BLaER1 (cell line): ENCODE measurements at regions not wholly inside any gene's neighbourhood (a gene's known extent, or its start where the extent isn't known, plus 50 kb on each side); places are given as distances from the start of the nearest gene placed in this dataset.
A peak's percentile ranks its signal among the peaks of the same experiment; 100 is the strongest.
"Not testable (repeated sequence)": the region's sequence is repeated elsewhere in the genome, so short reads cannot be mapped to it uniquely, and the experiment has no call there.

Experiments
- H3K27ac ChIP-seq: shearing (Covaris generic); formaldehyde crosslinking; 2 replicates; pipeline ENCODE4 v1.8.1; 2022
- H3K27me3 ChIP-seq: shearing (Covaris generic); formaldehyde crosslinking; 2 replicates; pipeline ENCODE4 v1.8.1; 2022
- H3K36me3 ChIP-seq: shearing (Covaris generic); formaldehyde crosslinking; 2 replicates; pipeline ENCODE4 v1.8.1; 2022
- H3K4me1 ChIP-seq: shearing (Covaris generic); formaldehyde crosslinking; 2 replicates; pipeline ENCODE4 v1.8.1; 2022
- H3K4me2 ChIP-seq: shearing (Covaris generic); formaldehyde crosslinking; 2 replicates; pipeline ENCODE4 v1.8.1; 2022
- H3K4me3 ChIP-seq: shearing (Covaris generic); formaldehyde crosslinking; 2 replicates; pipeline ENCODE4 v1.8.1; 2022
- H3K9ac ChIP-seq: shearing (Covaris generic); formaldehyde crosslinking; 2 replicates; pipeline ENCODE4 v1.8.1; 2022
- H3K9me3 ChIP-seq: shearing (Covaris generic); formaldehyde crosslinking; 2 replicates; pipeline ENCODE4 v1.8.1; 2022
- H4K20me1 ChIP-seq: shearing (Covaris generic); formaldehyde crosslinking; 2 replicates; pipeline ENCODE4 v1.8.1; 2022
- Cebpa-rat ChIP-seq: shearing (Covaris generic); IDR thresholded peaks from 2 replicates; pipeline ENCODE4 v1.8.1; 2022

DNA sequence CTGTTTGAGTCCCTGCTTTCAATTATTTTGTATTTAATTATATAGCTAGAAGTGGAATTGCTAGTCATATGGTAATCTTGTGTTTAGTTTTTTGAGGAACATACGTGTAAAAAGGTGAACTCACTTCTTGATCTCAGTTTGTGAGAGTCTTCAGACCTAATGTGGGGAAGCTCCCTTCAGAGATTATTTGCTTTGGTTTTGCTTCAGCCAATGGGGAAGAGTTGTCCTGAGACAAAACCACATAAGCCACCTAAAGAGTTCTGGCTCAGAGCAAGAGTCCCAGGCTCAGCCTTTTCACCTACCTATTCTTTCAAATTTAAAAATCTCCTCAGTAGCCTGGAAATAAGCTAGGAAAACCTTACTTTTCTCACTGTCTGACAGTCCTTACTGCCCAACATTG is 138.4 kb downstream of the UCK2 start:
- Histone ChIP-seq H3K9me3 (no peaks in the 10 kb centered on the region), H3K9ac (no peak overlapping the region), H3K4me1 (no peaks in the 10 kb centered on the region), H3K27me3 (no peaks in the 10 kb centered on the region), H4K20me1 (no peaks in the 10 kb centered on the region), H3K36me3 (no peaks in the 10 kb centered on the region), H3K27ac (no peak overlapping the region), H3K4me3 (no peak overlapping the region), H3K4me2 (no peak overlapping the region)
- no peak for TF ChIP-seq Cebpa-rat

DNA sequence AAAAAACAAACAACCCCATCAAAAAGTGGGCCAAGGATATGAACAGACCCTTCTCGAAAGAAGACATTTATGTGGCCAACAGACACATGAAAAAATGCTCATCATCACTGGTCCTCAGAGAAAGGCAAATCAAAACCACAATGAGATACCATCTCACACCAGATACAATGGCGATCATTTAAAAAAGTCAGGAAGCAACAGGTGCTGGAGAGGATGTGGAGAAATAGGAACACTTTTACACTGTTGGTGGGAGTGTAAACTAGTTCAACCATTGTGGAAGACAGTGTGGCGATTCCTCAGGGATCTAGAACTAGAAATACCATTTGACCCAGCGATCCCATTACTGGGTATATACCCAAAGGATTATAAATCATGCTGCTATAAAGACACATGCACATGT is 142.0 kb downstream of the UCK2 start:
- H3K4me3 ChIP-seq, H3K9ac ChIP-seq, H3K27ac ChIP-seq, H4K20me1 ChIP-seq, H3K9me3 ChIP-seq, H3K4me2 ChIP-seq, H3K4me1 ChIP-seq, H3K27me3 ChIP-seq, H3K36me3 ChIP-seq: not testable (repeated sequence)

DNA sequence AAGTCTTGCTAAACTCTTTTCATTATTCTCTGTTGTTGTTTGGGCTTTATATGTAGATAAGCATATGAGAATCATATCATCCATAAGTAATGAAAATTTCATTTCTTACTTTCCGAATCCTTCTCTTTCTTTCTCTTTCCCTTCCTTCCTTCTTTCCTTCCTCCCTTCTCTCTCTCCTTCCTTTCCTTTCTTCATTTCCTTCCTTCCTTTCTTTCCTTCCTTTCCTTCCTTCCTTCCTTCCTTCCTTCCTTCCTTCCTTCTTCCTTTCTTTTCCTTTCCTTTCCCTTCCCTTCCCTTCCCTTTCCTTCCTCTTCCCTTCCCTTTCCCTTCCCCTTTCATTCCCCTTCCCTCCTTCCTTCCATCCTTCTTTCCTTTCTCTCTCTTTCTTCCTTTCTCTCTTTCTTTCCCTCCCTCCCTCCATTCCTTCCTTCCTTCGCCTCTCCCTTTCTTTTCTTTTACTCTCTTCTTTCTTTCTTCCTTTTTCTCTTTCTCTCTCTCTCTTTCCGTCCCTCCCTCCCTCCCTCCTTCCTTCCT is 147.3 kb downstream of the UCK2 start:
- no peak overlapping the region for H3K4me3 ChIP-seq
- H3K9ac ChIP-seq = no peak overlapping the region
- no peaks in the 10 kb centered on the region for H4K20me1 ChIP-seq
- no peaks in the 10 kb centered on the region for H3K36me3 ChIP-seq
- no peak for TF ChIP-seq Cebpa-rat
- no peaks in the 10 kb centered on the region for H3K27me3 ChIP-seq
- H3K4me1 ChIP-seq = no peaks in the 10 kb centered on the region
- H3K9me3 ChIP-seq = 0 out of 2 replicates have a peak, but pooled peaks cover 4% of the 10 kb centered on the region
- no peak overlapping the region for H3K27ac ChIP-seq
- H3K4me2 ChIP-seq = no peak overlapping the region

DNA sequence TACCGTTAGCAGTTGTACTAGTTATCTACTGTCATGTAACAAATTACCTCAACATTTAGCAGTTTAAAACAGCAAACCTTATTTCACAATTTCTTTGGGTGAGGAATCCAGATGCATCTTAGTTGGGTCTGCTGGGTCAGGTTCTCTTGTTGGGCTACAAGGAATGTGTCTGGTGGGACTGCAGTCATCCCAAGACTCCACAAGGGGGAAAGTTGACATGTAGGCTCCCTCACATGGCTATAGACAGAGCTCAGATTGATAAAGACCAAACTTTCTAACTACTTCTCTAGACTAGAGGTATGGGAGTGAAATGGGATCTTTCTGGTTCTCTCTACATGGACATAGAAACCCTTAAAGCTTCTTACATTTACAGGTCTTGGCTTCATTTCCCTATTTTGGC is 160.9 kb downstream of the UCK2 start:
- H3K4me1 ChIP-seq = peaks cover 5% of the 10 kb centered on the region
- no peak overlapping the region for H3K27ac ChIP-seq
- H3K9me3 ChIP-seq = no peaks in the 10 kb centered on the region
- no peaks in the 10 kb centered on the region for H3K27me3 ChIP-seq
- TF ChIP-seq Cebpa-rat = no peak
- no peaks in the 10 kb centered on the region for H3K36me3 ChIP-seq
- no peak overlapping the region for H3K9ac ChIP-seq
- H4K20me1 ChIP-seq = no peaks in the 10 kb centered on the region
- no peak overlapping the region for H3K4me3 ChIP-seq
- no peak overlapping the region for H3K4me2 ChIP-seq

DNA sequence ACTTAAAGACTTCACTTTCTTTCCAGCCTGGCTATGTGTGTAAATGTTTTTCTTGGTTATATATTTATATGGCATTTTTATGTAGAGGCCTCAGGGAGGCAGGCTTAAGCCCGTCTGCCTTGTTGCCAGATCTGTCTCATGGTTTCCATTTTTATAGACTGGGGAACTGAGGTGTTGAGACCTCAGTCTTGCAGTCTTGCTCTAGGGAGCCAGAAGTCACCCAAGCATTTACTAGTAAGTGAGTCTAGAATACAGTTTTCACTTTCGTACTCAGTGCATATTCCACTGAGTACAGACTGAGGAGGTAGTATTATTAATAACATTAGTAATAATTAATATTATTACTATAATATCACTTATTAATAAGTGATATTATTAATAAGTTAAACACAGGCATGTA is 161.4 kb downstream of the UCK2 start:
- H3K27ac ChIP-seq = no peak overlapping the region
- H3K9ac ChIP-seq = no peak overlapping the region
- H3K4me2 ChIP-seq = no peak overlapping the region
- no peaks in the 10 kb centered on the region for H3K36me3 ChIP-seq
- H3K4me3 ChIP-seq = no peak overlapping the region
- H3K9me3 ChIP-seq = no peaks in the 10 kb centered on the region
- TF ChIP-seq Cebpa-rat = no peak
- no peaks in the 10 kb centered on the region for H4K20me1 ChIP-seq
- no peaks in the 10 kb centered on the region for H3K27me3 ChIP-seq
- H3K4me1 ChIP-seq = no peaks in the 10 kb centered on the region

DNA sequence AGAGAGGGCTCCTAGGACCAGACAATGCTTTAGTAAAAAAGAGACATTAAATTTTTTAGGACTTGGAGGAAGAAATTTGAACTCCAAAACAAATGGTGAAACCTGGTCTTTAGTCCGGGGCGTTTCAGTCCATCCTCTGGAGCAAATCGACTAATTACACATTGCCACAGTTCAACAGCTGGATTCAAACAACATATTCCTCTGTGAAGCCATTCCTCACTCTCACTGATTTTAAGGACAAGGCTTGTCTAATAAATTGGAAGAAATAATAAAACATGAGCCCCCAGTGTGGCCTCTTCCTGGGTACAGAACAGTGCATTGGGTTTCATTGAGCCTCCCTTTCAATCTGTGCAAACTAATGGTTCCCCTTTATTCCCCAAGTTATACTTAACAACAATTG is 165.1 kb downstream of the UCK2 start:
- Histone ChIP-seq H3K36me3 (no peaks in the 10 kb centered on the region), H3K9me3 (no peaks in the 10 kb centered on the region), H3K27ac (no peak overlapping the region), H3K27me3 (no peaks in the 10 kb centered on the region), H3K4me2 (no peak overlapping the region), H3K4me3 (no peak overlapping the region), H4K20me1 (no peaks in the 10 kb centered on the region), H3K4me1 (no peaks in the 10 kb centered on the region), H3K9ac (no peak overlapping the region)
- TF ChIP-seq Cebpa-rat = no peak

DNA sequence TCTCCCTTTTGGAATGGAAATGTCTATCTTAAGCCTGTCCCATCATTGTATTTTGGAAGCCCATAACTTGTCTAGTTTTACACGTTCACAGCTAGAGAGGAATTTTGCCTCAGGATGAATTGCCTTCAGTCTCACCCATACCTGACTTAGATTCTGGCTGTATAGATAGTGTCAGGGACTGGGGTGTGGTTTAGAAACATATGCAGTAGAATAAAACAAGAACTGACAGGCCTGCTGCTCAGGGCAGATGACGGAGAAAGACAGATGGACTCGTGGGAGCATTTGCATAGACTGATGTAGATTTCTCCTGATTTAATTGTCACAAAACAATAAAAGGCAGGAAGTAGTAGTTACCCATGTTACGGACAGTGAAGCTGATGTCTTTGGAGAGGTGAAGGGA is 166.7 kb downstream of the UCK2 start:
- Histone ChIP-seq H3K27me3 (no peaks in the 10 kb centered on the region), H3K36me3 (no peaks in the 10 kb centered on the region), H4K20me1 (no peaks in the 10 kb centered on the region), H3K9me3 (no peaks in the 10 kb centered on the region), H3K4me3 (no peak overlapping the region), H3K4me2 (no peak overlapping the region), H3K27ac (no peak overlapping the region), H3K4me1 (no peaks in the 10 kb centered on the region), H3K9ac (no peak overlapping the region)
- no peak for TF ChIP-seq Cebpa-rat

DNA sequence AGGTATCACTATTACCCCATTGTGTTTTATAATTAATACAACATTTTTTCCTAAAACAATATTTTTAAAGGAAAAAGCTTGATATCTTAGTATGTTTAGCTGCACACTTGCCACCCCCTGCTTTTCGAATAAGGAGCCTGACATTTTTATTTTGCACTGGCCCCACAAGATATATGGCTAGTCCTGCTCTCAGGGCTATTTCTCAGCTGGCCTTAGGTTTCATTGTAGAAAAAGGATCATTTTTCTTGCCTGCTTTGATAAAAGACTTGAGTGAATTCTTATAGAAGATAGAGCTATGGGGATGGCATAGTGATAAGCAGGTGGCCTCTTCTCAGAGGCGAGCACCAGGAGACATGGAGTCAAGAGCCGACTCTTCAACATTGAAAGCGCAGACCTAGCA is 167.0 kb downstream of the FAM78B start:
- no peak overlapping the region for H3K4me2 ChIP-seq
- H3K27ac ChIP-seq = no peak overlapping the region
- TF ChIP-seq Cebpa-rat = no peak
- no peaks in the 10 kb centered on the region for H4K20me1 ChIP-seq
- no peaks in the 10 kb centered on the region for H3K36me3 ChIP-seq
- H3K9me3 ChIP-seq = no peaks in the 10 kb centered on the region
- no peaks in the 10 kb centered on the region for H3K27me3 ChIP-seq
- no peak overlapping the region for H3K4me3 ChIP-seq
- H3K9ac ChIP-seq = no peak overlapping the region
- no peaks in the 10 kb centered on the region for H3K4me1 ChIP-seq

DNA sequence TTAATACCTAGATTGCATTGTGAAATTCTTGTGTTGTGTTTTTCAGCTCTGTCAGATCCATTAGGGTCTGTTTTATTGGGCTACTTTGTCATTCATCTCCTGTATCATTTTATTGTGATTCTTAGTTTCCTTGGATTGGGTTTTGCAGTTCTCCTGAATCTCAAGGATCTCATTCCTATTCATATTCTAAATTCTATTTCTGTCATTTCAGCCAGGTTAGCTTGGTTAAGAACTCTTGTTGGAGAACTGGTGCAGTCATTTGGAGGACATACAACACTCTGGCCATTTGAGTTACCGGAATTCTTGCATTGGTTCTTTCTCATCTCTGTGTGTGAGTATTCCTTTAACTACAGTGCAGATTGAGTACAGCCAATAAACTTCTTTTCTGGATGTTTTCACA is 159.6 kb downstream of the FAM78B start:
- Histone ChIP-seq H4K20me1 (no peaks in the 10 kb centered on the region), H3K4me3 (no peak overlapping the region), H3K4me2 (no peak overlapping the region), H3K27me3 (no peaks in the 10 kb centered on the region), H3K27ac (no peak overlapping the region), H3K9ac (no peak overlapping the region), H3K36me3 (no peaks in the 10 kb centered on the region), H3K9me3 (peaks cover 20% of the 10 kb centered on the region), H3K4me1 (peaks cover 16% of the 10 kb centered on the region)
- no peak for TF ChIP-seq Cebpa-rat

DNA sequence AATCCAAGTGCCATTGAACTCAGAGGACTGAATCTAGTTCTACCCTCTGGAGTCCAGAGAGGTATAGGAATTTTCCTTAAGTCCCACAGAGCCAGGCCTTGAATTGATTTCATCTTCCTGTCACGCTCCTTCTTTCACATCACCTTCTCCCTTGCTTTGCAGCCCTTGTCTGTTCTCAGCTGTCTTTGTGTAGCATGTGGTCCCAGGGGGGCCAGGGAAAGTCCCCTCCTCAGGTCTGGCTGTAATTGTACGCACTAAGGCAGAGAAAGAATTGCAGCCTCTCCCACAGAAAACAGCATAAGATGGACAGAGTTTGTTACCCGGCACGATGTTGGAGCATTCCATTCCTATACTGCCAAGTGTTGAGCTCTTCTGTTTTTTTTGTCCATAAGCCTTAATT is 153.6 kb downstream of the FAM78B start:
- no peak for TF ChIP-seq Cebpa-rat

DNA sequence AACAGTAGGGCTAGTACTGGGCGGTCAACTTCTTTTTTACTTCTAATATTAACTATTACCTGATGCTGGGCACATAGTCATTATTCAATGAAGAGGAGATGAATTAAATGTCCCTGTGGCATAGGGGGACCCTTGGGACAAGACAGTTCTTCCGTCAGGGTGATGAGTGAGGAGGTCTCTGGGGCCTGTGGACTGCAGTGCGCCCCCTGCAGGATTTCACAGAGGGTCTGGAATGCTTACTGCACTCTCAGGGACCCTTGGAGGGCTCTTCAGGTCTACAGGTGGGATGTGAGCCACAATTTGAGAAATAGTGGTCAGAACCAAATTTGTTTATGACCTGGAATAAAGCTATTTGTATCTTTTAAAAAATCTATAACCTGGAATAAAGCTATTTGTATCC is 149.4 kb downstream of the FAM78B start:
- Histone ChIP-seq H4K20me1 (no peaks in the 10 kb centered on the region), H3K27ac (no peak overlapping the region), H3K4me3 (no peak overlapping the region), H3K4me2 (no peak overlapping the region), H3K36me3 (no peaks in the 10 kb centered on the region), H3K27me3 (no peaks in the 10 kb centered on the region), H3K4me1 (peaks cover 22% of the 10 kb centered on the region; the same call in 1 of the 2 replicates), H3K9ac (no peak overlapping the region), H3K9me3 (no peaks in the 10 kb centered on the region)
- no peak for TF ChIP-seq Cebpa-rat

More for the DNA sequence above, 153.6 kb downstream of the FAM78B start:
- Histone ChIP-seq H3K4me1 (peaks cover 20% of the 10 kb centered on the region), H3K27me3 (no peaks in the 10 kb centered on the region), H3K4me3 (no peak overlapping the region), H3K9ac (no peak overlapping the region), H4K20me1 (no peaks in the 10 kb centered on the region), H3K4me2 (peak overlapping the region; percentile 29; the same call in 1 of the 2 replicates), H3K9me3 (no peaks in the 10 kb centered on the region), H3K27ac (no peak overlapping the region), H3K36me3 (no peaks in the 10 kb centered on the region)
